Activated B cell treated with CpG ODN at 0.5 μM for 24 hours (primary cell): ENCODE measurements at regions not wholly inside any gene's neighbourhood (a gene's known extent, or its start where the extent isn't known, plus 50 kb on each side); places are given as distances from the start of the nearest gene placed in this dataset.
"Not testable (repeated sequence)": the region's sequence is repeated elsewhere in the genome, so short reads cannot be mapped to it uniquely, and the experiment has no call there.

ENCODE experiments used
- ATAC-seq: fragments of 200-7000 bp; cut with Tn5 transposase; one replicate; pipeline ENCODE4 v1.10.0; 2021; ENCODE audit warnings: low read depth, mild to moderate bottlenecking, moderate library complexity
- CTCF ChIA-PET: fragments of 350-600 bp; sonication (Branson Sonifier 250); formaldehyde crosslinking; loops from one replicate; lab custom pipeline; 2021; ENCODE audit warnings: antibody characterized with exemption; lab: Charles Lee
- POLR2A ChIA-PET: fragments of 350-600 bp; sonication (Branson Sonifier 250); formaldehyde crosslinking; loops from one replicate; lab custom pipeline; 2021; ENCODE audit warnings: antibody characterized with exemption; lab: Charles Lee
- DNase-seq: peaks from one replicate; pipeline ENCODE4 v3.0.0; 2022
- H3K27ac Mint-ChIP-seq: one replicate; pipeline ENCODE4 v1.8.0; 2020; ENCODE audit warnings: mixed read lengths
- H3K27me3 Mint-ChIP-seq: one replicate; pipeline ENCODE4 v1.8.0; 2021; ENCODE audit warnings: mixed read lengths
- H3K36me3 Mint-ChIP-seq: one replicate; pipeline ENCODE4 v1.8.0; 2021; ENCODE audit warnings: low read depth, mixed read lengths
- H3K4me1 Mint-ChIP-seq: one replicate; pipeline ENCODE4 v1.8.0; 2021; ENCODE audit warnings: mixed read lengths
- H3K4me3 Mint-ChIP-seq: one replicate; pipeline ENCODE4 v1.8.0; 2020; ENCODE audit warnings: mild to moderate bottlenecking, mixed read lengths
- H3K9me3 Mint-ChIP-seq: one replicate; pipeline ENCODE4 v1.8.0; 2020; ENCODE audit warnings: mixed read lengths
- intact Hi-C: fragments of 100-400 bp; cut with micrococcal nuclease; formaldehyde crosslinking; loops from one replicate; pipeline ENCODE4 v1.15.1; 2024
- TF ChIP-seq, protein P1 (sequence below): fragments of 200-600 bp; IDR thresholded peaks from one replicate; pipeline ENCODE4 v1.8.0; 2022; ENCODE audit warnings: antibody characterized with exemption, mild to moderate bottlenecking

DNA sequence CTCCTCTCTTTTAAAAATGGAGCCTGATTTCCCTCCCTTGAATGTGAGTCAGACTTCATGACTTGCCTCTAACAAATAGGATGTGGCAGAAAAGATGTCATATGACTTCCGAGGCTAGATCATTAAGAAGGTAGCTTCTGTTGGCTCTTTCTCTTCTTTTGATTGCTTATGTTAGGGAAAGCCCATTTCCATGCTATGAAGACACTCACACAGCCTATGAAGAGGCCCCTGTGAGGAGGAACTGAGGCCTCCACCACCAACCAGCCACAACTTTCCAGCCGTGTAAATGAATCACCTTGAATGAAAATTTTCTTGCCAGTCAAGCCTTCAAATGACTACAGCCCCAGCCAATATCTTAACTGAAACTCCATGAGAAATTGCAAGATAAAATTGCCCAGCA lies 413.4 kb downstream of the TMEM38B start:
- CTCF ChIA-PET: no interaction called here
- Mint-ChIP-seq H3K4me3 (no peak overlapping the region), H3K27me3 (no peaks in the 10 kb centered on the region), H3K36me3 (no peaks in the 10 kb centered on the region), H3K9me3 (peaks cover 2% of the 10 kb centered on the region), H3K27ac (no peak overlapping the region), H3K4me1 (peaks cover 26% of the 10 kb centered on the region)
- TF ChIP-seq, protein P1, sequence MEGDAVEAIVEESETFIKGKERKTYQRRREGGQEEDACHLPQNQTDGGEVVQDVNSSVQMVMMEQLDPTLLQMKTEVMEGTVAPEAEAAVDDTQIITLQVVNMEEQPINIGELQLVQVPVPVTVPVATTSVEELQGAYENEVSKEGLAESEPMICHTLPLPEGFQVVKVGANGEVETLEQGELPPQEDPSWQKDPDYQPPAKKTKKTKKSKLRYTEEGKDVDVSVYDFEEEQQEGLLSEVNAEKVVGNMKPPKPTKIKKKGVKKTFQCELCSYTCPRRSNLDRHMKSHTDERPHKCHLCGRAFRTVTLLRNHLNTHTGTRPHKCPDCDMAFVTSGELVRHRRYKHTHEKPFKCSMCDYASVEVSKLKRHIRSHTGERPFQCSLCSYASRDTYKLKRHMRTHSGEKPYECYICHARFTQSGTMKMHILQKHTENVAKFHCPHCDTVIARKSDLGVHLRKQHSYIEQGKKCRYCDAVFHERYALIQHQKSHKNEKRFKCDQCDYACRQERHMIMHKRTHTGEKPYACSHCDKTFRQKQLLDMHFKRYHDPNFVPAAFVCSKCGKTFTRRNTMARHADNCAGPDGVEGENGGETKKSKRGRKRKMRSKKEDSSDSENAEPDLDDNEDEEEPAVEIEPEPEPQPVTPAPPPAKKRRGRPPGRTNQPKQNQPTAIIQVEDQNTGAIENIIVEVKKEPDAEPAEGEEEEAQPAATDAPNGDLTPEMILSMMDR: no peak
- POLR2A ChIA-PET: no interaction called here
- ATAC-seq (peak; percentile 54), DNase-seq (no peak)
- intact Hi-C loops: no loop called here

DNA sequence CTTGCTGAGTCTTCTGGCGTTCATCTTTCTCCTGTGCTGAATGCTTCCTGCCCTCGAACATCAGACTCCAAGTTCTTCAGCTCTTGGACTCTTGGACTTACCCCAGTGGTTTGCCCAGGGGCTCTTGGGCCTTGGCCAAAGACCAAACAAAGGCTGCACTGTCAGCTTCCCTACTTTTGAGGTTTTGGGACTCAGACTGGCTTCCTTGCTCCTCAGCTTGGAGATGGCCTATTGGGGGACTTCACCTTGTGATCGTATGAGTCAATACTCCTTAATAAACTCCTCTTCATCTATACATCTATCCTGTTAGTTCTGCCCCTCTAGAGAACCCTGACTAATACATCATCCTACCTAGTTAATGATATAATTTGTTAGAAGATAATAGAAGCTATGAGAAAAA lies 415.4 kb downstream of the TMEM38B start:
- H3K9me3 Mint-ChIP-seq, ATAC-seq, H3K27ac Mint-ChIP-seq, H3K4me3 Mint-ChIP-seq, H3K27me3 Mint-ChIP-seq, CTCF ChIA-PET, H3K36me3 Mint-ChIP-seq, POLR2A ChIA-PET, intact Hi-C loops, DNase-seq: not testable (repeated sequence)
- peaks cover 15% of the 10 kb centered on the region for H3K4me1 Mint-ChIP-seq

- Mint-ChIP-seq H3K9me3 (peaks cover 2% of the 10 kb centered on the region), H3K27ac (no peak overlapping the region), H3K27me3 (no peaks in the 10 kb centered on the region), H3K36me3 (no peaks in the 10 kb centered on the region), H3K4me1 (peaks cover 7% of the 10 kb centered on the region), H3K4me3 (no peak overlapping the region)
- CTCF ChIA-PET: no interaction called here
- intact Hi-C loops: no loop called here
- no peak for ATAC-seq
- no peak for DNase-seq
- POLR2A ChIA-PET: no interaction called here
- TF ChIP-seq, protein P1: no peak
Measured at GRCh38 chr9:106110483-106110882, 416.1 kb downstream of the TMEM38B start.

GRCh38 chr9:106111039-106111730 lies 416.8 kb downstream of the TMEM38B start:
- peaks cover 6% of the 10 kb centered on the region for H3K4me1 Mint-ChIP-seq
- DNase-seq (no peak), ATAC-seq (no peak)
- H3K27ac Mint-ChIP-seq: no peak overlapping the region
- no peaks in the 10 kb centered on the region for H3K27me3 Mint-ChIP-seq
- ChIA-PET CTCF (no interaction called here), POLR2A (no interaction called here)
- H3K9me3 Mint-ChIP-seq: peaks cover 2% of the 10 kb centered on the region
- TF ChIP-seq, protein P1: no peak
- intact Hi-C loops: no loop called here
- no peak overlapping the region for H3K4me3 Mint-ChIP-seq
- H3K36me3 Mint-ChIP-seq: no peaks in the 10 kb centered on the region

GRCh38 chr9:106112935-106113334 lies 418.6 kb downstream of the TMEM38B start:
- Mint-ChIP-seq H3K4me1 (peaks cover 4% of the 10 kb centered on the region), H3K4me3 (no peak overlapping the region), H3K27ac (no peak overlapping the region), H3K9me3 (no peaks in the 10 kb centered on the region), H3K27me3 (no peaks in the 10 kb centered on the region), H3K36me3 (no peaks in the 10 kb centered on the region)
- no peak for DNase-seq
- TF ChIP-seq, protein P1: no peak
- POLR2A ChIA-PET: no interaction called here
- ATAC-seq: no peak
- CTCF ChIA-PET: no interaction called here
- intact Hi-C loops: no loop called here

DNA sequence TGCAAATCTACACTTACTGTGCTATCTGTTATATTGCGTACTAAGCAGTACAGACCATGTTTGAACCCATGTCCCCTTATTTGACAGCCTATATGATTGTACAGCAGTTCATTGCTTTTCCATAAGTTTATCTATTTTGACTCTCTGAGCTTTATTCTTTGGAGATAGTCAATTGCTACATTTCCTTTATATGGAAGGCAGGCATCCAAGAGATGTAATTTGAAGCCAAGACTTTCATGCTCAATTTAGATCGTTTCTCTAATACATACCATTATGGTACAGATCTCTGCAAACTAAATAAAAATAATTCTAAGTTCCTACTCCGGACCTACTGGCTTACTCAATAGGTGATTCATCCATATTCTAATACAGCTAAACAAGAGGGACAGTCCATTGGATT lies 424.8 kb downstream of the TMEM38B start:
- ATAC-seq: no peak
- H3K9me3 Mint-ChIP-seq: no peaks in the 10 kb centered on the region
- H3K27ac Mint-ChIP-seq: no peak overlapping the region
- DNase-seq: no peak
- H3K4me3 Mint-ChIP-seq: no peak overlapping the region
- H3K4me1 Mint-ChIP-seq: no peaks in the 10 kb centered on the region
- TF ChIP-seq, protein P1: no peak
- no peaks in the 10 kb centered on the region for H3K27me3 Mint-ChIP-seq
- no peaks in the 10 kb centered on the region for H3K36me3 Mint-ChIP-seq
- intact Hi-C loops: no loop called here
- ChIA-PET CTCF (no interaction called here), POLR2A (no interaction called here)
